HUES64 (cell line): ENCODE measurements at regions not wholly inside any gene's neighbourhood (a gene's known extent, or its start where the extent isn't known, plus 50 kb on each side); places are given as distances from the start of the nearest gene placed in this dataset.

Experiments
- H3K27ac ChIP-seq: 2 replicates; pipeline ENCODE4 v1.7.0; 2013; ENCODE audit warnings: low read depth, low read length, inconsistent platforms
- H3K27me3 ChIP-seq: 2 replicates; pipeline ENCODE4 v1.6.1; 2013; ENCODE audit warnings: mild to moderate bottlenecking, low read length; ENCODE audit not compliant: insufficient read depth
- H3K36me3 ChIP-seq: 2 replicates; pipeline ENCODE4 v1.6.1; 2013; ENCODE audit warnings: mild to moderate bottlenecking, low read length; ENCODE audit not compliant: insufficient read depth
- H3K4me1 ChIP-seq: 2 replicates; pipeline ENCODE4 v1.6.1; 2013; ENCODE audit warnings: mild to moderate bottlenecking, low read length, moderate library complexity; ENCODE audit not compliant: insufficient read depth
- H3K4me3 ChIP-seq: 2 replicates; pipeline ENCODE4 v1.5.1; 2013; ENCODE audit warnings: mild to moderate bottlenecking, low read length, moderate library complexity
- H3K9ac ChIP-seq: 2 replicates; pipeline ENCODE4 v1.6.1; 2013; ENCODE audit warnings: mild to moderate bottlenecking, low read depth, low read length
- H3K9me3 ChIP-seq: 2 replicates; pipeline ENCODE4 v1.6.1; 2013; ENCODE audit warnings: low read depth, low read length; ENCODE audit not compliant: insufficient read depth
- WGBS: fragments of 150-250, 120-280 bp; methylation state at CpG from one replicate; pipeline ENCODE4 v1.1.7; 2013; ENCODE audit warnings: missing lambda C conversion rate; 5-methylcytosine and 5-hydroxymethylcytosine counted together

DNA sequence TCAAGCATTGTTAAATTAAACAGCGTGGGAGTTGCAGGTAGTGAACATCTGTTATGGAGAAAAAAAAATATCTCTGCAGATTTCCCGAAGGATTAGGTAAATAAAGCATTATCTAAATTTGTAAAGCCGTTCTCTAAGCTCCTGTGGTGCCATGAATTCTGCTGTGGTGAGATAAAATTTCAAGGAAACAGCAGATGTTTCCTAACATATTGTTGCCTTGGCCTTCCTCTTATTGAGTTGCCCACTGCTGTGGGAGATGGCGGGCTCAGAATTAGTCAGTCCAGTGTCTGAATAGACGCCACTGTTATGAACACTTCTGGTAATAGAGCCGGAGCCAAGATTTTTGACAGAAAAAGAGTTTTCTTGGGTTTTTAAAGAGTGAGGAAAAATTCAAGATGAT, 82.6 kb upstream of the ELMO1 start:
- Histone ChIP-seq H3K4me3 (no peak overlapping the region), H3K27ac (no peak overlapping the region; the same call in 1 of the 2 replicates), H3K9me3 (0 out of 2 replicates have a peak, but pooled peaks cover 6% of the 10 kb centered on the region), H3K27me3 (no peaks in the 10 kb centered on the region), H3K4me1 (peaks cover 23% of the 10 kb centered on the region), H3K9ac (no peak overlapping the region), H3K36me3 (no peaks in the 10 kb centered on the region)
- 92% methylated on average over 6 of the region's 6 CpGs for WGBS

DNA sequence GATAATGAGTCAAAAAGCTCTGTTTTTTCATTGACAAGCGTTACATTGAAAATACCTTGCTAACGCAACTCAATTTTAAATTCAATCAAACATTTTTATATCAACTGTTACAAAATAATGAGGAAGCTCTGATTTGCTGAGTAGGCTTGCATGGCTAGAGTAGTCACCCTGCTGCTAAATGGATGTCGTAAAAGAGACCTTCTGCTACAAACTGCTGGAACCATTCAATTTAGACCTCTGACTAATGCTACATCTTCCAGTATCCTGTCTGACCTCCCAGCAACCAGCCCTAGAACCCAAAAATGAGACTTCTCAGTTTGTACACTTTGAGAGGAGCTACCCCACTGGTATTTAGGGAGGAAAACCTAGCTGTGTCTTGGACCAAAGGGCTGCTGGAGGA, 84.0 kb upstream of the ELMO1 start:
- WGBS, result 100% methylated on average over 2 of the region's 3 CpGs
- no peak overlapping the region for H3K4me3 ChIP-seq
- H3K9ac ChIP-seq, result no peak overlapping the region
- H3K36me3 ChIP-seq, result no peaks in the 10 kb centered on the region
- peaks cover 25% of the 10 kb centered on the region for H3K4me1 ChIP-seq
- H3K9me3 ChIP-seq, result 0 out of 2 replicates have a peak, but pooled peaks cover 6% of the 10 kb centered on the region
- H3K27me3 ChIP-seq, result no peaks in the 10 kb centered on the region
- H3K27ac ChIP-seq, result no peak overlapping the region

DNA sequence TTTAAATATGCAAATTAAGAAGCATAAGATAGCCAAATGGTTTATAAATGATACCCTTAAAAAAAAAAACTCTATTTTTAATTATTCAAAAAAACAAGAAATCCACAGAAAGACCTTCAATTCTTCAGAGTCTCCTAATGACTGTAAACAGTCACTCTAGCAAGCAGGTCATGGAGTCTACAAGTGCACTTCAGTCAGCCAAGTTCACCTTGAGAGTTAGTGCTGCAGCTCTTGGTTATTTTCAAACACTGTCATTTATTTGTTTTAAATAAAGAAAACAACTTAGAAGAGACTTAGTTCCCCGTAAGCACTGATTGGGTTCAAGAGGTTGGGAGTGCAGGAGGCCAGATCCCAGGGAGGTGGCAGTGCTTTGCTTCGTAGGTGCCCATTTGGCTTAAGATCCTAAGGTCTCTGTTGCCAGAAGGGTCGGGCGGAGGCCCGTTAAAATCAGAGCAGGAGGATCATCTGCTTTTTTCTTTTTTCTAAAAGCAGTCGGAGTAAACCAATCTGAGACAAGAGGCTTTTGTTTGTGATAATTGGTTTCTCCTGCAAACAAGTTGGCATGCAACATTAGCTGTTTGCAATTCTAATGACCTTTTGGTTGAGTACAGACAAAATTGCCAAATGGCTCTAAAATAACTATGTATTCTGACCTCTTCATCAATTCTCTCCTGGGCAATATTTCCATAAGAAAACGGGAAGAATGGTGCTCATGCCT, 86.4 kb upstream of the ELMO1 start:
- Histone ChIP-seq H3K36me3 (no peaks in the 10 kb centered on the region), H3K4me1 (peaks cover 25% of the 10 kb centered on the region), H3K27ac (peak overlapping the region; percentile 5; the same call in 1 of the 2 replicates), H3K9me3 (0 out of 2 replicates have a peak, but pooled peaks cover 6% of the 10 kb centered on the region), H3K27me3 (no peaks in the 10 kb centered on the region), H3K9ac (no peak overlapping the region), H3K4me3 (no peak overlapping the region)
- 58% methylated on average over 7 of the region's 7 CpGs for WGBS

DNA sequence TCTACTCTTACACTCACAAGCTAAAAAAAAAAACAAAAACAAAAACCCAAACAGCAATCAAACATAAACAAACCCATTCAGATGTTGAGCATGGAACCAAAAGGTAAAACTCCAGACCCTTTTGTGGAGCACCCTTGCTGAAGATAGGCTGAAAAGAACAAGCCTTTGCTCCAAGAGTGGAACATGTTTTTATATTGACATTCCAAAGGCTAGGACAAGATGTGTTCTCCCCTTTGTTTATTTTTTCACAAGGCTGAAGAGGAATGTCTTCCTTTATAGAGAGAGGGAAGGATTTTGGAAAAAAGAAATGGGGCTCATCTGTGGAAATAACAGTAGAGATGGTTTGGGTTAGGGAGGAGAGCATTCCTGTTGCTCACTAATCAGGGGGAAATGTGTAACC, 87.2 kb upstream of the ELMO1 start:
- Histone ChIP-seq H3K27ac (no peak overlapping the region), H3K27me3 (no peaks in the 10 kb centered on the region), H3K4me1 (peaks cover 25% of the 10 kb centered on the region)

DNA sequence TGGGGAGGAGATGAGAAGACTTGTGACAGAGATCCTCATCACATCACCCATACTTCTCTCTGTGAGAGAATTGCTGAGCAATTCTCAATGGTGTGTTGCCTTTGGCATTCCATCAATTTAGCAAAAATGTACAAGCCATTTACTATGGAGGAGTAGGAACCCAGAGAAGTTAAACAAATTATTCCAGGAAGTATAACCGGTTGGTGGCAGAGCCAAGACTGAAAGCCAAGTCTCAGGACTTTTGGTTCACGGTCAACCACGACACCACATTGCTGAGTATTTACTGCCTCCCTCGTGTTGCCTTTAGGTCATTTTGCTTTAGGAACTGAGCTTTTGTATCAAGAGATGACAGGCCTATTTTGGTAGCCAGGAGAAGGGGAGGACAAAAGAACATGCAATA, 88.0 kb upstream of the ELMO1 start:
- H3K4me3 ChIP-seq, result no peak overlapping the region
- H3K27me3 ChIP-seq, result no peaks in the 10 kb centered on the region
- H3K4me1 ChIP-seq, result peaks cover 21% of the 10 kb centered on the region
- H3K27ac ChIP-seq, result no peak overlapping the region
- 95% methylated on average over 4 of the region's 4 CpGs for WGBS
- 0 out of 2 replicates have a peak, but pooled peaks cover 6% of the 10 kb centered on the region for H3K9me3 ChIP-seq
- H3K36me3 ChIP-seq, result no peaks in the 10 kb centered on the region
- H3K9ac ChIP-seq, result no peak overlapping the region

More for the DNA sequence above, 87.2 kb upstream of the ELMO1 start:
- no peaks in the 10 kb centered on the region for H3K36me3 ChIP-seq
- H3K4me3 ChIP-seq, result no peak overlapping the region
- H3K9me3 ChIP-seq, result 0 out of 2 replicates have a peak, but pooled peaks cover 6% of the 10 kb centered on the region
- H3K9ac ChIP-seq, result no peak overlapping the region

DNA sequence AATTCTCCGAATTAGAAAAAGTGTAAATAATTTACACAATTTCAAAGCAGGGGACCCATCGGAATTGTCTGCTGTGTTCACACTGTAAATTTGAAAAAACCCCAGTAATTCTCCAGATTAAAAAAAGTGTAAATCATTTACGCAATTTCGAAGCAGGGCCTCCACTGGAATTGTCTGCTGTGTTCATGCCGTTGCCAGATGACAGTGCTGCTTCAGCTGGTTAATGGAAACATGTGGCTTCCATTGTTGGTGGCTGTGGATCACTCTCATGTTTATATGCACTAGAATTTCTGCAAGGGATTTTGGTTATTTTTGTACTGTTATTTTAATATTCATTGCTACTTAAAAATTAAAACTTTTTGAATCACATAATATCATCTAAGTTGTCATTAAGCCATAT, 88.8 kb upstream of the ELMO1 start:
- Histone ChIP-seq H3K9me3 (0 out of 2 replicates have a peak, but pooled peaks cover 6% of the 10 kb centered on the region), H3K9ac (no peak overlapping the region), H3K36me3 (no peaks in the 10 kb centered on the region), H3K27me3 (no peaks in the 10 kb centered on the region), H3K4me1 (peaks cover 21% of the 10 kb centered on the region), H3K4me3 (no peak overlapping the region), H3K27ac (no peak overlapping the region)
- 99% methylated on average over 5 of the region's 5 CpGs for WGBS

DNA sequence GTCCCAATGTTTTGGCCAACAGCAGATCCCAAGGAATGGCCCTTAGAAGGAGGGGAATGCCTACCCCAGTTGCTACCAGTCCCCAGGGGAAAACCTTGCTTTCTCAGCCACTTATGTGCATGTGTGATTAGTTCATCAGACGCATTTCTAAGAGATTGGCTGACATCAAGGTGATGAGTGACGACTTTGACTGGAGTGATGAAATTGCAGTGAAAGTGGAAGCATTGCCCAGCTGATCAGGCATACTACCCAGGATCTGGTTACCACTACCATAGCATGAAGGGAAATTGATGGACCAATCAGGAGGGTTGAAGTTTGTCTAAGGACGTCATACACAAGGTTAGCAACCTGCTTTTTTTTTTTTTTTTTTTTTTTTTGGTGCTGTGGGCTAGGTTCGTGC, 90.3 kb upstream of the ELMO1 start:
- no peak overlapping the region for H3K9ac ChIP-seq
- WGBS, result 97% methylated on average over 4 of the region's 4 CpGs
- H3K4me3 ChIP-seq, result no peak overlapping the region
- H3K36me3 ChIP-seq, result no peaks in the 10 kb centered on the region
- H3K27me3 ChIP-seq, result no peaks in the 10 kb centered on the region
- H3K9me3 ChIP-seq, result no peaks in the 10 kb centered on the region
- H3K27ac ChIP-seq, result no peak overlapping the region
- H3K4me1 ChIP-seq, result peaks cover 21% of the 10 kb centered on the region

DNA sequence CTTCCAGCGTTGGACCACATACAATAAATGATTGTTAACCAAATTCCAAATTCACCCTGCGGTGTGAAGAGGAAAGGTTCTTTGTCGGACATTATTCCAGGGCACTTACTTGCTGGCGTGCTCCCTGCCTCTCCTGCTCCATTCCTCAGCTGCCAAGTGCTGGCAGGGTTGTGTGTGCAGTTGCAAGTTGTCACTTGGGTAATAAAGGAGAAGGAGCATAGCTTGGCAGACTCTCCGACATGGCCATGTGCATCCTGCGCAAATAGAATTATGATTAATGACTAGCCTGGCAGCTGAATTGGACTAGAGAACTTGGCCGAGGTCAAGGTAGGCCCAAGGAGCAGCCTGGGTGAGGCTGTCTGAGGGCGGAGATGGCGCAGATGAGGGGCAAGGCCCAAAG, 92.3 kb upstream of the ELMO1 start:
- Histone ChIP-seq H3K27me3 (no peaks in the 10 kb centered on the region), H3K36me3 (no peaks in the 10 kb centered on the region), H3K27ac (no peak overlapping the region), H3K9me3 (no peaks in the 10 kb centered on the region), H3K4me1 (peaks cover 5% of the 10 kb centered on the region; the same call in 1 of the 2 replicates), H3K9ac (no peak overlapping the region), H3K4me3 (no peak overlapping the region)
- WGBS, result 92% methylated on average over 9 of the region's 9 CpGs

DNA sequence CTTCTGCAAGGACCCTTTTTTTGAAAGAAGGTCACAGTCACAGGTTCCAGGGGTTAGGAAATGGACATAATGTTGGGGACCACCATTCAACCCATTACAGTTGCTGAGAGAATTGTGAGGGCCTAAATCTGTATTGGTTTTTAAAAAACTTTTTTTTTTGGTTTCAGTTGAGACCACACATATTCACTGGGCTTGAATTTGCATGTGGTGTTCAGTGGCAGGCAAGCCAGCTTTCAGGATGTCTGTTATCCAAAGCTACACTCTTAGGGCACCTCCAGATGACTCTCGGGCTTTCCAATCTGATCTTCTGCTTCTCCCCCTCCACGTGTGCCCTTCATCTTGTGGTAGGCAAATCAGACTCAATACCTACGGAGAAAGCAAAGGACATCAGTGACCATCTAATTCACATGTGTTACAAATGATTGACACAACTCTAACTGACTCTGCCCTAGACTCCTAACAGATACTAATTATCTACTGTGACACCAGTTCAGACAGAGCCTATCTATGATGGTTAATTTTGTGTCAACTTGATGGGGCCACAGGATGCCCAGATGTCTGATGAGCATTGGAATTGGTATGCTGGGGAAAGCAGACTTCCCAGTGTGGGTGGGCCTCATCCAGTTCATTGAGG, 93.3 kb upstream of the ELMO1 start:
- WGBS, result 92% methylated on average over 3 of the region's 3 CpGs
- Histone ChIP-seq H3K9me3 (no peaks in the 10 kb centered on the region), H3K27me3 (no peaks in the 10 kb centered on the region), H3K9ac (no peak overlapping the region), H3K36me3 (no peaks in the 10 kb centered on the region), H3K4me1 (no peaks in the 10 kb centered on the region), H3K27ac (no peak overlapping the region), H3K4me3 (no peak overlapping the region)

DNA sequence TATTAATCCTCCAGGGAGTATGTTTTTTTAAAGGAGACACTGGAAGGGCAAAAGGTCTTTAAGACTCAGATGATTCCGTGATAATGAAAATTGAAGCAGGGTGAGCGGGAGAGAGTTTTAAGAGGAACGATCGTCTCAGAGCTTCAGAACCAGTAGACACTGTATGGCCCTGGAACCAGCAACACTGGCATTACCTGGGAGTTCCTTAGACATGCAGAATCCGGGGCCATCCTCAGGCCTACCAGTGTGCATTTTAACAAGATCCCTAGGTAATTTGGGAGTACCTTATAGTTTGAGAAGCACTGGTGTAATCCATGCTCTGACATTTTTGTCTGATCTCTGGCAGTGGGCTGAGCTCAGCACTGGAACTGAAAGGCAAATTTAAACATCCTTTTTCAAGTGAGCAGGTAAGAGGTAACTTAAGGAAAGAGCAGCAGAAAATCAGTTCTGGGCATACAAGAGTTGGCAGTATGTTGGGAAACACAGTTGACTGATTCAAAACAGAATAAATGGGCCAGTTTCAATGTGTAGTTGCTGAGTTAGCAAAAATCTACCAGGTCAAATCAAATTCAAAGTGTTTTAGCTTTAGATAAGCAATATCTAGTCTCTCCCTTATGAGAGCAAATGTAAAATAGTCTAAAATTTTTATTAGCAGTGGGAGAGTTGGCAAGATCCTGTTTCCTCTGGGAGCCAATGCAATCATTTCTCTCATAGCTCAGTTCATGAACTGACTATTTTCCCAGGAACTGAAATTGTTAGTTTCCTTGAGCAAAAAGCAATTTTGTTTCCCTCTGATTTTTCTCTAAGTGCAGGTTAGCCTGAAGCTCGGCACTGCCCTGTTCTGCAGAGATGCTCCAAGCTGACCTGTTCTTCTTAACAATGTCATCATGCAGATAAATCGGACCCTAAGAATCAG, 97.2 kb upstream of the ELMO1 start:
- Histone ChIP-seq H3K9ac (no peak overlapping the region), H3K4me3 (no peak overlapping the region), H3K36me3 (no peaks in the 10 kb centered on the region), H3K27me3 (no peaks in the 10 kb centered on the region), H3K9me3 (no peaks in the 10 kb centered on the region), H3K4me1 (no peaks in the 10 kb centered on the region), H3K27ac (no peak overlapping the region)
- WGBS, result 91% methylated on average over 7 of the region's 7 CpGs

DNA sequence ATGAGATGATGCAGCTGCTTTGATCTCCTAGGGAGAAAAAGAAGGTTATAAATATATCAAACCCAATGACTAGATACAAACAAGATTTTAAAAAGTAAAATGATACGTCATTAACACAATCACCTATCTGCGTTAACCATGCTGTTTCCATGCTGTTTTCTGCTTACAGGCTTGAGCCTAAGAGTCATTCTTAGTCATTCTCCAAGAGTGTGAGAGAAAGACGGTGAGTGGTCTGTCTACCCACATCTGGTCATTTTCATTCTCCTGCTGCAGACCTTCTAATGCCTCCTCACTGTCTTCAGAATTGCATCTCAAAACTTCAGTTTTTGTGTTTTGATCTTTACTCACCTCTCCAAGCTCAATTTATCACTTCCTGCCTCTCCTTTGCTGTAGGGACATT, 98.0 kb upstream of the ELMO1 start:
- no peaks in the 10 kb centered on the region for H3K9me3 ChIP-seq
- H3K4me3 ChIP-seq, result no peak overlapping the region
- no peaks in the 10 kb centered on the region for H3K4me1 ChIP-seq
- H3K36me3 ChIP-seq, result no peaks in the 10 kb centered on the region
- H3K9ac ChIP-seq, result no peak overlapping the region
- no peak overlapping the region for H3K27ac ChIP-seq
- 95% methylated on average over 3 of the region's 3 CpGs for WGBS
- H3K27me3 ChIP-seq, result no peaks in the 10 kb centered on the region
